ENCODE measurements at regions not wholly inside any gene's neighbourhood (a gene's known extent, or its start where the extent isn't known, plus 50 kb on each side); places are given as distances from the start of the nearest gene placed in this dataset.

DNA sequence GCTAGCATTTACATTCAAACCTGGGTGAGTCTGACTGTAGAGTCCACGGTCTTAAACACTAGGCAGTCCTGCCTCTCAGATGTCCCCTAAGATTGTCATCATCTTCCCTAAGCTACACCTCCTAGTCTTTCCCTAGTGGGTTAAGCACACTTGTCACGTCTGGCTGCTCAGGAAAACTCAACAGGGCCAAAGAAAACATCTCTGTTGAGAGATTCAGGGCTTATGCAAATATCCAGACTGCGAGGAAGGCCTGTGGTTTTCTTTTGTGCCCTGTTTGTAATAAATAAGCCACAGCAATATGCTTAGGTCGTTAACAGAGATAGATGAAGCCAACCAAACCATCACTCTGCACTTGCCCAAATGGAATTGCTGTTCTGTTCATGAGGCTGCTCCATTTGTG, 472.6 kb upstream of the DEPDC1 start:
- TF ChIP-seq EZH2 (IDR thresholded peaks at IDR 0.05; ENCODE audit: insufficient read depth, poor library complexity, severe bottlenecking) = no peak
- TF ChIP-seq EZH2phosphoT487 (IDR thresholded peaks at IDR 0.05; ENCODE audit: insufficient read depth, low read depth) = no peak

All from GM23248 (cell line).